Activated naive CD4-positive, alpha-beta T cell treated with anti-CD3 and anti-CD28 coated beads, Interleukin-2, amount 50 U/mL, for 24 hours (primary cell): ENCODE measurements at regions not wholly inside any gene's neighbourhood (a gene's known extent, or its start where the extent isn't known, plus 50 kb on each side); places are given as distances from the start of the nearest gene placed in this dataset.
"Not testable (repeated sequence)": the region's sequence is repeated elsewhere in the genome, so short reads cannot be mapped to it uniquely, and the experiment has no call there.

Source experiments
- H3K27ac Mint-ChIP-seq: one replicate; pipeline ENCODE4 v1.8.0; 2021; ENCODE audit warnings: mild to moderate bottlenecking, mixed read lengths
- H3K27me3 Mint-ChIP-seq: one replicate; pipeline ENCODE4 v1.8.0; 2021; ENCODE audit warnings: mixed read lengths
- H3K36me3 Mint-ChIP-seq: one replicate; pipeline ENCODE4 v1.8.0; 2021; ENCODE audit warnings: mixed read lengths
- H3K4me1 Mint-ChIP-seq: one replicate; pipeline ENCODE4 v1.8.0; 2021; ENCODE audit warnings: mixed read lengths
- H3K4me3 Mint-ChIP-seq: one replicate; pipeline ENCODE4 v1.8.0; 2021; ENCODE audit warnings: mild to moderate bottlenecking, mixed read lengths
- H3K9me3 Mint-ChIP-seq: one replicate; pipeline ENCODE4 v1.8.0; 2021; ENCODE audit warnings: mixed read lengths

DNA sequence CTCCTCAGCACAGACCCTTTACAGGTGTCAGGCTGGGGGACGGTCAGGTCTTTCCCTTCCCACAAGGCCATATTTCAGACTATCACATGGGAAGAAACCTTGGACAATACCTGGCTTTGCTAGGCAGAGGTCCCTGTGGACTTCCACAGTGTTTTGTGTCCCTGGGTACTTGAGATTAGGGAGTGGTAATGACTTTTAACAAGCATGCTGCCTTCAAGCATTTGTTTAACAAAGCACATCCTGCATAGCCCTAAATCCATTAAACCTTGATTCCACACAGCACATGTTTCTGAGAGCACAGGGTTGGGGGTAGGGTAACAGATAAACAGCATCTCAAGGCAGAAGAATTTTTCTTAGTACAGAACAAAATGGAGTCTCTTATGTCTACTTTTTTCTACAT is 451.2 kb downstream of the PLOD2 start:
- H3K4me1 Mint-ChIP-seq = not testable (repeated sequence)

DNA sequence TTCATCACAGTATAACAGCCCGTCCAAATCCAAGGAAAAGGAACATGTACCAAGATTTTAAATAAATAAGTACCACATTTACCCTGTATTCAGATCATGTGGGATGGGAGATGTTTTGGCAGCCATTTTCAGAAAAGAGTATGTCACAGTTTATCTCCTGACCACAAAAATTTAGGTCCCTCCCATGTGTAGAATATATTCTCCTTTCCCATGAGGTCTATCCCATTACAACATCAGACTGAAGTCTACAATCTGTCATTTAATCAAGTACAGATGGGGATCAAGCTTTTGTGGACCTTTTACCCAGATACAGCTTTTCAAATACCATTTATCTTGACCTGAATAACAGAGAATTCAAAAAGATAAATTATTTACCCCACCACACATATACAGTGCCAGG is 444.5 kb downstream of the PLOD2 start:
- Mint-ChIP-seq H3K4me1 (no peaks in the 10 kb centered on the region), H3K4me3 (no peak overlapping the region), H3K27me3 (no peaks in the 10 kb centered on the region), H3K27ac (no peak overlapping the region), H3K36me3 (no peaks in the 10 kb centered on the region), H3K9me3 (no peaks in the 10 kb centered on the region)

More for the DNA sequence above, 451.2 kb downstream of the PLOD2 start:
- H3K27me3 Mint-ChIP-seq, H3K27ac Mint-ChIP-seq, H3K4me3 Mint-ChIP-seq, H3K9me3 Mint-ChIP-seq, H3K36me3 Mint-ChIP-seq: not testable (repeated sequence)

DNA sequence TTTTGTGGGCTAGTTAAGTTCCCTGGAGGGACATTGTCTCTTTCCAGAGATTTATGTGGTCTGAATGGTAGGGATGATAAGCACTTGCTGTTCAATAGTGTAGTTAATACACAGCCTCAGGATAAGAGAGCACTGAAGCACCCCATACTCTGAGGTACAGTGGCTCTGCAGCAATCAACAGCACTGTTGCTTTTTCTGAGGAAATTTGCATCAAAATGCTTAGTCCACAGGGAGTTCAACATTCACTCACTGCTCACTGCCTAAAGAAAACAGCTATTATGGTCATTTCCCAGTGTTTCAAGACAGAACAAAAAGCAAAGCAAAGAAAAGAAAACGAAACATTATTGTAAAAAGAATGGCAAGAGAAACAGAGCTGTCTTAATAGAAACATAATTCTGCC is 441.9 kb downstream of the PLOD2 start:
- H3K36me3 Mint-ChIP-seq = no peaks in the 10 kb centered on the region
- H3K4me1 Mint-ChIP-seq = no peaks in the 10 kb centered on the region
- H3K9me3 Mint-ChIP-seq = no peaks in the 10 kb centered on the region
- H3K27ac Mint-ChIP-seq = no peak overlapping the region
- H3K4me3 Mint-ChIP-seq = no peak overlapping the region
- H3K27me3 Mint-ChIP-seq = no peaks in the 10 kb centered on the region

- Mint-ChIP-seq H3K36me3 (no peaks in the 10 kb centered on the region), H3K27ac (no peak overlapping the region), H3K4me3 (no peak overlapping the region), H3K4me1 (no peaks in the 10 kb centered on the region), H3K9me3 (no peaks in the 10 kb centered on the region), H3K27me3 (no peaks in the 10 kb centered on the region)
Measured at GRCh38 chr3:145721273-145721805, 439.6 kb downstream of the PLOD2 start.

GRCh38 chr3:145721815-145722214 is 439.2 kb downstream of the PLOD2 start:
- H3K4me3 Mint-ChIP-seq = no peak overlapping the region
- H3K4me1 Mint-ChIP-seq = no peaks in the 10 kb centered on the region
- no peaks in the 10 kb centered on the region for H3K27me3 Mint-ChIP-seq
- no peak overlapping the region for H3K27ac Mint-ChIP-seq
- no peaks in the 10 kb centered on the region for H3K36me3 Mint-ChIP-seq
- no peaks in the 10 kb centered on the region for H3K9me3 Mint-ChIP-seq

GRCh38 chr3:145727476-145727875 is 433.5 kb downstream of the PLOD2 start:
- no peaks in the 10 kb centered on the region for H3K4me1 Mint-ChIP-seq
- H3K4me3 Mint-ChIP-seq = no peak overlapping the region
- H3K9me3 Mint-ChIP-seq = no peaks in the 10 kb centered on the region
- H3K36me3 Mint-ChIP-seq = no peaks in the 10 kb centered on the region
- H3K27me3 Mint-ChIP-seq = no peaks in the 10 kb centered on the region
- no peak overlapping the region for H3K27ac Mint-ChIP-seq

- H3K4me3 Mint-ChIP-seq = no peak overlapping the region
- no peak overlapping the region for H3K27ac Mint-ChIP-seq
- no peaks in the 10 kb centered on the region for H3K36me3 Mint-ChIP-seq
- no peaks in the 10 kb centered on the region for H3K27me3 Mint-ChIP-seq
- no peaks in the 10 kb centered on the region for H3K9me3 Mint-ChIP-seq
- no peaks in the 10 kb centered on the region for H3K4me1 Mint-ChIP-seq
Measured at GRCh38 chr3:145735631-145736030, 425.4 kb downstream of the PLOD2 start.

GRCh38 chr3:145737952-145738351 is 423.0 kb downstream of the PLOD2 start:
- H3K36me3 Mint-ChIP-seq = no peaks in the 10 kb centered on the region
- no peaks in the 10 kb centered on the region for H3K27me3 Mint-ChIP-seq
- no peak overlapping the region for H3K4me3 Mint-ChIP-seq
- no peaks in the 10 kb centered on the region for H3K9me3 Mint-ChIP-seq
- H3K4me1 Mint-ChIP-seq = no peaks in the 10 kb centered on the region
- no peak overlapping the region for H3K27ac Mint-ChIP-seq

- no peak overlapping the region for H3K27ac Mint-ChIP-seq
- no peaks in the 10 kb centered on the region for H3K36me3 Mint-ChIP-seq
- H3K27me3 Mint-ChIP-seq = no peaks in the 10 kb centered on the region
- no peaks in the 10 kb centered on the region for H3K4me1 Mint-ChIP-seq
- no peaks in the 10 kb centered on the region for H3K9me3 Mint-ChIP-seq
- no peak overlapping the region for H3K4me3 Mint-ChIP-seq
Measured at GRCh38 chr3:145739926-145740325, 421.1 kb downstream of the PLOD2 start.

DNA sequence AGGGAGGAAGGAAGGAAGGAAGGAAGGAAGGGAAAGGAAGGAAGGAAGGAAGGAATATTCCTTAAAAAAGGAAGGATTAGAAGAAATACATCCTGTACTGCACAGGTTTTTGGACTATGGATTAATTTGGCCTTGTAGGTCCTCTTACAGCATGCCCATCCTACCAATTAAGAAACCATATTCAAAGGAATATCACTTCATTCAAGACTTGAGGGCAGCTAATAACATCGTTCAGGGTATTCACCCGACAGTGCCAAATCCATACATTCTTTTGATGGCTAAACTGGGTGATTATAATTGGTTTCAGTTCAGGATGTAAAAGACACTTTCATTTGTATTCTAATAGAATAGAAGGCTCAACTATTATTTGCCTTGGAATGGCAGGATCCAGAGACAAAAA is 410.3 kb downstream of the PLOD2 start:
- no peaks in the 10 kb centered on the region for H3K9me3 Mint-ChIP-seq
- H3K27ac Mint-ChIP-seq = no peak overlapping the region
- H3K4me3 Mint-ChIP-seq = no peak overlapping the region
- H3K27me3 Mint-ChIP-seq = no peaks in the 10 kb centered on the region
- no peaks in the 10 kb centered on the region for H3K4me1 Mint-ChIP-seq
- no peaks in the 10 kb centered on the region for H3K36me3 Mint-ChIP-seq

DNA sequence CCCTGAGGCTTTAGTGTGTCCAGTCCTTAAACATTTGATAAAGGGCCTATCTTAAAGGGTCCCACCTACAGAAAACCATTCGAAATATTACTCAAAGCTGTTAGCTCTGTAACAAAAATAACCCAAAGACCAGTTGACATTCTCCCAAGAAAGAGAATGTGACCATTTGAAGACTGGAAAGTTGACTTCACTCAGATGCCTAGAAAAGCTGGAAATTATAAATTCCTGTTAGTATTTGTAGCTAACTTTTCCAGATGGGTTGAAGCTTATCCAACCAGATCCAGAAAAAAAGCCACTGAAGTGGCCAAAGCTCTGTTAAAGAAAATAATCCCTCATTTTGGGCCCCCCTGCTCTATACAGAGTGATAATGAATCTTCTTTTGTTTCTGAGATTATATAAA is 408.4 kb downstream of the PLOD2 start:
- Mint-ChIP-seq H3K27ac (no peak overlapping the region), H3K4me1 (no peaks in the 10 kb centered on the region), H3K9me3 (no peaks in the 10 kb centered on the region), H3K27me3 (no peaks in the 10 kb centered on the region), H3K36me3 (no peaks in the 10 kb centered on the region), H3K4me3 (no peak overlapping the region)

DNA sequence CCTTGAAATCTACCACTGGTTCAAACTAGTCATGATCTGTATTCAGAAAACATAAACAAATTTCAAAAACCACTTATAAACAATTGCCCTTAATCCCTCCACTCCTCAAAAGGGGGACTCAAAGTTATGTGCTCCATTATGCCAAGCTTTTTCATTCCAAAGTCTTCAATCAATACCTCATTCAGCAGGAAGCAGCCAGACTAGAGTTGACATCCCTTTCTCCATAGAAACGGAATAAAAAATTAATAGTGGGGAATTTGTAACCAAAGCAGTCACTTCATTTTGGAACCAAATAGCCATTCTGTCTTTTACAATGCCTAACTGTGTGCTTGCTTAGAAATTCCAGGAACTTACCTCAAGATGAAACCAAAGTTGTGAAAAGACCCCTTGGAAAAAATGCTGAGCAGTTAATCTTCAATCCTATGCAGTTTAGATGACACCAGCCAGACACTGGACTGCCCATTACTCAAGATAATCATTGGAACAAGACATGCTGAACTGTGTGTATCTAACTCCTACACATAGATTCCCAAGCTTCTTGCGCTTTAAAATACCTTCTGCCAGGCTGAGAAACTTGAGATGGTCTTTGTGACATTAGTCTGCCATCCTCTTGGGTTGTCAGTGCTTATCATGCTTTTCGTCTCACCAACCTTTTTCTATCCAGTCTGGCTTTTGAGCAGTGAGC is 406.2 kb downstream of the PLOD2 start:
- no peak overlapping the region for H3K4me3 Mint-ChIP-seq
- H3K27ac Mint-ChIP-seq = no peak overlapping the region
- peaks cover 3% of the 10 kb centered on the region for H3K9me3 Mint-ChIP-seq
- H3K36me3 Mint-ChIP-seq = no peaks in the 10 kb centered on the region
- H3K4me1 Mint-ChIP-seq = no peaks in the 10 kb centered on the region
- H3K27me3 Mint-ChIP-seq = no peaks in the 10 kb centered on the region

GRCh38 chr3:145760036-145760435 is 400.9 kb downstream of the PLOD2 start:
- no peaks in the 10 kb centered on the region for H3K4me1 Mint-ChIP-seq
- H3K9me3 Mint-ChIP-seq = peaks cover 4% of the 10 kb centered on the region
- no peak overlapping the region for H3K4me3 Mint-ChIP-seq
- no peaks in the 10 kb centered on the region for H3K36me3 Mint-ChIP-seq
- H3K27ac Mint-ChIP-seq = no peak overlapping the region
- no peaks in the 10 kb centered on the region for H3K27me3 Mint-ChIP-seq

DNA sequence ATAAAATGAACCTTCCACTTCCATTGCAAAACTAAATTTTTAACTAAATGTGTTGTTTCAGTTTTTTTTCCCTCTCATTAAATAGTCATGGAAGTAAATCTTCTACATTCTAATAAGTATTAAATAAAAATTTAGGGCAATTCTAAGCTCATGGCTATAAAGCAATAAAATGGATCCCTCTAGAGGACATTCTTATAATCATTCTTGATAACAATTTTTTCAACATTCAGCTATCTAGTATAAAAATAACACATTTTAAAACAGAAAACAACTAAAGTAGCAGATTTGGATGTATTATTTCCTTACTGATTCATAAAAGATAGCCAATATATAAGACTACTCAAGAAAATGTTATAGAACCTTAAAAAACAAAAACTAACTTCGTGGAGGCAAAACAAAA is 393.1 kb downstream of the PLOD2 start:
- H3K4me1 Mint-ChIP-seq = no peaks in the 10 kb centered on the region

GRCh38 chr3:145776782-145777408 is 384.1 kb downstream of the PLOD2 start:
- no peaks in the 10 kb centered on the region for H3K27me3 Mint-ChIP-seq
- H3K4me3 Mint-ChIP-seq = no peak overlapping the region
- H3K36me3 Mint-ChIP-seq = no peaks in the 10 kb centered on the region
- H3K9me3 Mint-ChIP-seq = peaks cover 4% of the 10 kb centered on the region
- H3K27ac Mint-ChIP-seq = no peak overlapping the region
- no peaks in the 10 kb centered on the region for H3K4me1 Mint-ChIP-seq

More for the DNA sequence above, 393.1 kb downstream of the PLOD2 start:
- no peaks in the 10 kb centered on the region for H3K36me3 Mint-ChIP-seq
- no peak overlapping the region for H3K4me3 Mint-ChIP-seq
- peaks cover 5% of the 10 kb centered on the region for H3K9me3 Mint-ChIP-seq
- H3K27ac Mint-ChIP-seq = no peak overlapping the region
- no peaks in the 10 kb centered on the region for H3K27me3 Mint-ChIP-seq

GRCh38 chr3:145780301-145780700 is 380.7 kb downstream of the PLOD2 start:
- Mint-ChIP-seq H3K9me3 (no peaks in the 10 kb centered on the region), H3K27ac (no peak overlapping the region), H3K4me3 (no peak overlapping the region), H3K4me1 (no peaks in the 10 kb centered on the region), H3K27me3 (no peaks in the 10 kb centered on the region), H3K36me3 (no peaks in the 10 kb centered on the region)
